IMR-90 (cell line): ENCODE measurements at regions not wholly inside any gene's neighbourhood (a gene's known extent, or its start where the extent isn't known, plus 50 kb on each side); places are given as distances from the start of the nearest gene placed in this dataset.

Experiments
- ATAC-seq: fragments of 200-7000 bp; cut with Tn5 transposase; 2 replicates; pipeline ENCODE4 v1.9.1; 2020; ENCODE audit warnings: low read depth, mild to moderate bottlenecking, moderate library complexity
- BruUV-seq: library from RNA; stranded (reverse); fragments of 400-500 nt; replicated peaks from 2 replicates; lab custom pipeline; 2021; lab: Mats Ljungman, UMichigan
- CTCF ChIA-PET: fragments of 300-600 bp; formaldehyde crosslinking; extraction: SDS; loops from one replicate; lab custom pipeline; 2021; ENCODE audit warnings: antibody characterized with exemption; lab: Yijun Ruan, JAX
- POLR2A ChIA-PET: fragments of 300-600 bp; sonication (Branson Sonifier 250); formaldehyde crosslinking; loops from one replicate; lab custom pipeline; 2022; ENCODE audit warnings: antibody characterized with exemption; ENCODE audit not compliant: unreplicated experiment; lab: Charles Lee
- DNase-seq: peaks from one replicate; pipeline ENCODE4 v3.0.0; 2013
- H2AFZ ChIP-seq: replicated peaks from 2 replicates; pipeline ENCODE3; 2013; ENCODE audit warnings: low read length, mild to moderate bottlenecking; ENCODE audit not compliant: poor library complexity
- H2AK5ac ChIP-seq: 2 replicates; pipeline ENCODE4 v1.6.1; 2013; ENCODE audit warnings: low read depth, low read length, inconsistent platforms
- H2AK9ac ChIP-seq: replicated peaks from 2 replicates; pipeline ENCODE3; 2013; ENCODE audit warnings: mild to moderate bottlenecking, low read depth, low read length, moderate library complexity; ENCODE audit not compliant: poor library complexity
- H2BK120ac ChIP-seq: 2 replicates; pipeline ENCODE4 v1.6.1; 2013; ENCODE audit warnings: low read depth, low read length, inconsistent platforms
- H2BK15ac ChIP-seq: 3 replicates; pipeline ENCODE4 v1.6.1; 2013; ENCODE audit warnings: low read depth, low read length, inconsistent platforms
- H2BK20ac ChIP-seq: 2 replicates; pipeline ENCODE4 v1.6.1; 2013; ENCODE audit warnings: low read depth, mild to moderate bottlenecking, inconsistent platforms, low read length, moderate library complexity
- H2BK5ac ChIP-seq: 2 replicates; pipeline ENCODE4 v1.6.1; 2013; ENCODE audit warnings: mild to moderate bottlenecking, low read depth, low read length, inconsistent platforms; ENCODE audit not compliant: poor library complexity, severe bottlenecking
- H3K14ac ChIP-seq: replicated peaks from 2 replicates; pipeline ENCODE4 v1.6.1; 2013; ENCODE audit warnings: low read depth, low read length, inconsistent platforms
- H3K18ac ChIP-seq: 2 replicates; pipeline ENCODE4 v1.6.1; 2013; ENCODE audit warnings: low read depth, low read length, control low read depth
- H3K23ac ChIP-seq: 2 replicates; pipeline ENCODE4 v1.6.1; 2013; ENCODE audit warnings: low read depth, low read length, inconsistent platforms
- H3K27ac ChIP-seq: 2 replicates; pipeline ENCODE4 v1.5.1; 2013; ENCODE audit warnings: mild to moderate bottlenecking, control low read depth, low read length; ENCODE audit not compliant: insufficient read depth
- H3K27me3 ChIP-seq: 2 replicates; pipeline ENCODE4 v1.6.1; 2013; ENCODE audit warnings: low read length; ENCODE audit not compliant: control insufficient read depth, insufficient read depth
- H3K36me3 ChIP-seq: 2 replicates; pipeline ENCODE4 v1.6.1; 2013; ENCODE audit warnings: low read length, mixed read lengths; ENCODE audit not compliant: control insufficient read depth, insufficient read depth
- H3K4ac ChIP-seq: 2 replicates; pipeline ENCODE4 v1.6.1; 2013; ENCODE audit warnings: low read depth, low read length, inconsistent platforms
- H3K4me1 ChIP-seq: 2 replicates; pipeline ENCODE4 v1.6.1; 2013; ENCODE audit warnings: low read length, mixed read lengths; ENCODE audit not compliant: control insufficient read depth, insufficient read depth
- H3K4me2 ChIP-seq: 2 replicates; pipeline ENCODE4 v1.6.1; 2013; ENCODE audit warnings: low read depth, mild to moderate bottlenecking, control low read depth, low read length, moderate library complexity
- H3K4me3 ChIP-seq: 2 replicates; pipeline ENCODE4 v1.5.1; 2013; ENCODE audit warnings: low read depth, mild to moderate bottlenecking, control low read depth, low read length, moderate library complexity; ENCODE audit not compliant: insufficient read depth
- H3K56ac ChIP-seq: 2 replicates; pipeline ENCODE4 v1.6.1; 2013; ENCODE audit warnings: low read length, inconsistent platforms; ENCODE audit not compliant: insufficient read depth; ENCODE audit errors: extremely low read depth
- H3K79me1 ChIP-seq, 2 experiments: 2 replicates each; pipeline ENCODE4 v1.6.1; 2013; ENCODE audit warnings: low read length in 2 of 2, inconsistent platforms in 1 of 2, low read depth in 1 of 2
- H3K9ac ChIP-seq: 2 replicates; pipeline ENCODE4 v1.6.1; 2013; ENCODE audit warnings: low read depth, low read length, control low read depth
- H3K9me1 ChIP-seq: 2 replicates; pipeline ENCODE4 v1.6.1; 2013; ENCODE audit warnings: low read length, inconsistent platforms; ENCODE audit not compliant: insufficient read depth
- H3K9me3 ChIP-seq: 2 replicates; pipeline ENCODE4 v1.6.1; 2013; ENCODE audit warnings: low read length; ENCODE audit not compliant: control insufficient read depth, insufficient read depth
- H4K20me1 ChIP-seq: 2 replicates; pipeline ENCODE4 v1.6.1; 2013; ENCODE audit warnings: low read length, inconsistent platforms; ENCODE audit not compliant: insufficient read depth
- H4K5ac ChIP-seq: 2 replicates; pipeline ENCODE4 v1.6.1; 2013; ENCODE audit warnings: mild to moderate bottlenecking, low read depth, low read length, control low read depth
- H4K8ac ChIP-seq, 2 experiments: 2 replicates each; pipeline ENCODE4 v1.6.1; 2013; ENCODE audit warnings: low read depth in 2 of 2, low read length in 2 of 2, control low read depth in 1 of 2, inconsistent platforms in 1 of 2
- H4K91ac ChIP-seq: 2 replicates; pipeline ENCODE4 v1.6.1; 2013; ENCODE audit warnings: low read depth, low read length, inconsistent platforms; ENCODE audit not compliant: insufficient read depth
- FOS ChIP-seq: fragments of 150-350 bp; IDR thresholded peaks from 2 replicates; pipeline ENCODE4 v1.6.1; 2016; ENCODE audit warnings: low read depth, low read length
- MAFK ChIP-seq: IDR thresholded peaks from 2 replicates; pipeline ENCODE4 v1.6.1; 2012; ENCODE audit warnings: low read depth, low read length, improper control_type of control experiment
- NFE2L2 ChIP-seq: fragments of 150-350 bp; IDR thresholded peaks from 2 replicates; pipeline ENCODE4 v1.6.1; 2016; ENCODE audit warnings: low read depth, mild to moderate bottlenecking, low read length
- POLR2A ChIP-seq: IDR thresholded peaks from 2 replicates; pipeline ENCODE4 v1.6.1; 2012; ENCODE audit warnings: mild to moderate bottlenecking, low read depth, low read length
- RAD21 ChIP-seq: IDR thresholded peaks from 2 replicates; pipeline ENCODE4 v1.6.1; 2012; ENCODE audit warnings: low read length, improper control_type of control experiment
- RCOR1 ChIP-seq: IDR thresholded peaks from 2 replicates; pipeline ENCODE4 v1.6.1; 2012; ENCODE audit warnings: mild to moderate bottlenecking, low read length, improper control_type of control experiment; ENCODE audit not compliant: insufficient replicate concordance
- SMC3 ChIP-seq: fragments of 150-350 bp; IDR thresholded peaks from 2 replicates; pipeline ENCODE4 v1.6.1; 2016; ENCODE audit warnings: low read depth, mild to moderate bottlenecking, antibody characterized with exemption, low read length, moderate library complexity
- WGBS, 2 experiments: methylation state at CpG; one replicate each; pipeline versions ENCODE4 v1.1.5 to v1.1.7; 2013; ENCODE audit warnings: missing lambda C conversion rate in 2 of 2; ENCODE audit not compliant: insufficient read length in 1 of 2; ENCODE audit errors: extremely low coverage in 2 of 2; 5-methylcytosine and 5-hydroxymethylcytosine counted together
- dilution Hi-C: fragments of 300-500 bp; cut with HindIII; formaldehyde crosslinking; loops from one replicate; pipeline ENCODE4 v1.14.3; 2018; ENCODE audit warnings: low sequenced_read_pairs; ENCODE audit not compliant: unreplicated experiment
- in situ Hi-C: fragments of 300-500 bp; cut with MboI; formaldehyde crosslinking; loops from 3 replicates; pipeline ENCODE4 v1.14.3; 2019; ENCODE audit warnings: low sequenced_read_pairs, inconsistent platforms, mixed read lengths
- intact Hi-C: fragments of 100-400 bp; cut with micrococcal nuclease; formaldehyde crosslinking; loops from 2 replicates; pipeline ENCODE4 v1.10.0; 2022
- TF ChIP-seq, protein P1 (sequence below): fragments of 150-350 bp; IDR thresholded peaks from 2 replicates; pipeline ENCODE4 v1.6.1; 2016; ENCODE audit warnings: low read depth, mild to moderate bottlenecking, low read length, moderate library complexity, borderline replicate concordance

DNA sequence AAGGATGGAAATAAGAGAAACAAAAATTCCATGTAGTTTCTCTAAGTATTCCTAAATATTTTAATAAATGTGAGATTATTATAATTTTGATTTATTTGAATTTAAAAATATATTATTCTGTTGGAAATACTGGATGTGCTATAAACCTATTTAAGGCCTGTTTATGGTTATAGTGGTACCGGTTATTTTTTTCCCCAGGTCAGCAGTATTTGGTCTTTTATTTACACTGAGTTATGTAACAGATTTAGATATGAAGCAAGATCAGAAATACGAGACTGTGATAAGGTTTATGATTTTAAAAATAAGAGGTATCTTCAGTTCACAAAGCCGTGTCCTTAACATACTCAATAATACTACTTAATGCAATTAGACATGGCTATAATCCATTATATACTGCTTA lies 634.3 kb upstream of the POU3F2 start:
- Histone ChIP-seq H3K4me2 (no peak overlapping the region), H2BK15ac (no peak overlapping the region), H3K4me1 (no peaks in the 10 kb centered on the region), H3K9ac (no peak overlapping the region), H4K8ac (no peak overlapping the region), H2BK20ac (no peak overlapping the region), H3K36me3 (no peaks in the 10 kb centered on the region), H3K9me3 (peaks cover 2% of the 10 kb centered on the region; the same call in 1 of the 2 replicates), H3K79me1 (no peaks in the 10 kb centered on the region), H2AK9ac (no peak overlapping the region), H3K23ac (no peak overlapping the region), H3K18ac (no peak overlapping the region), H2BK5ac (no peak overlapping the region), H3K4me3 (no peak overlapping the region), H3K27ac (no peak overlapping the region), H3K27me3 (no peaks in the 10 kb centered on the region), H4K5ac (no peak overlapping the region), H2BK120ac (no peak overlapping the region), H3K4ac (no peak overlapping the region), H2AFZ (no peak overlapping the region), H3K14ac (no peak overlapping the region), H4K91ac (no peak overlapping the region), H4K20me1 (no peaks in the 10 kb centered on the region), H2AK5ac (no peak overlapping the region), H3K56ac (no peak overlapping the region), H3K9me1 (no peaks in the 10 kb centered on the region)
- in situ Hi-C loops (no loop called here), intact Hi-C loops (no loop called here), dilution Hi-C loops (no loop called here)
- DNase-seq (no peak), ATAC-seq (no peak)
- POLR2A ChIA-PET = no interaction called here
- CTCF ChIA-PET = no interaction called here
- no CpG with 5 or more reads among the region's 3 CpGs for WGBS, 2 experiments
- no TSS peak for BruUV-seq
- TF ChIP-seq NFE2L2 (no peak), FOS (no peak), POLR2A (no peak), RCOR1 (no peak), MAFK (peak; percentile 51; the same call in 1 of the 2 replicates), RAD21 (no peak), SMC3 (no peak)
- TF ChIP-seq, protein P1, sequence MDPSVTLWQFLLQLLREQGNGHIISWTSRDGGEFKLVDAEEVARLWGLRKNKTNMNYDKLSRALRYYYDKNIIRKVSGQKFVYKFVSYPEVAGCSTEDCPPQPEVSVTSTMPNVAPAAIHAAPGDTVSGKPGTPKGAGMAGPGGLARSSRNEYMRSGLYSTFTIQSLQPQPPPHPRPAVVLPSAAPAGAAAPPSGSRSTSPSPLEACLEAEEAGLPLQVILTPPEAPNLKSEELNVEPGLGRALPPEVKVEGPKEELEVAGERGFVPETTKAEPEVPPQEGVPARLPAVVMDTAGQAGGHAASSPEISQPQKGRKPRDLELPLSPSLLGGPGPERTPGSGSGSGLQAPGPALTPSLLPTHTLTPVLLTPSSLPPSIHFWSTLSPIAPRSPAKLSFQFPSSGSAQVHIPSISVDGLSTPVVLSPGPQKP = no peak
